ENCODE measurements at regions not wholly inside any gene's neighbourhood (a gene's known extent, or its start where the extent isn't known, plus 50 kb on each side); places are given as distances from the start of the nearest gene placed in this dataset.

GRCh38 chr3:154956815-154957214 lies 123.3 kb upstream of the MME start:
- WGBS, 2 donors (ENCODE audit: low coverage in 1 of 2) = no CpG with 5 or more reads among the region's 1 CpG
- Histone ChIP-seq H3K4me1 (no peaks in the 10 kb centered on the region), H3K36me3 (no peaks in the 10 kb centered on the region), H3K9me3 (no peaks in the 10 kb centered on the region), H3K27ac (no peak overlapping the region), H3K4me3 (no peak overlapping the region), H3K27me3 (no peaks in the 10 kb centered on the region)
- TF ChIP-seq POLR2A (IDR thresholded peaks at IDR 0.05) = no peak
- TF ChIP-seq EP300 (IDR thresholded peaks at IDR 0.05) = no peak
- TF ChIP-seq POLR2AphosphoS5 (IDR thresholded peaks at IDR 0.05) = no peak
- no peak for ATAC-seq

GRCh38 chr3:154955907-154956533 lies 124.1 kb upstream of the MME start:
- ATAC-seq = no peak
- Histone ChIP-seq H3K9me3 (peaks cover 0 to 3% (median 0%) of the 10 kb centered on the region in 3 donors), H3K27ac (no peak overlapping the region), H3K27me3 (no peaks in the 10 kb centered on the region), H3K36me3 (no peaks in the 10 kb centered on the region), H3K4me1 (no peaks in the 10 kb centered on the region), H3K4me3 (no peak overlapping the region)
- TF ChIP-seq POLR2A (IDR thresholded peaks at IDR 0.05) (no peak), EP300 (IDR thresholded peaks at IDR 0.05) (no peak), POLR2AphosphoS5 (IDR thresholded peaks at IDR 0.05) (no peak), CTCF (IDR thresholded peaks at IDR 0.05) (no peak)
- WGBS, 2 donors (ENCODE audit: low coverage in 1 of 2) = 83 to 86% methylated on average over 2 of the region's 2 CpGs

- no peak for ATAC-seq
- TF ChIP-seq POLR2A (IDR thresholded peaks at IDR 0.05) (no peak), CTCF (IDR thresholded peaks at IDR 0.05) (no peak)
- 10 to 33% methylated on average over 1 of the region's 1 CpG for WGBS, 2 donors (ENCODE audit: low coverage in 1 of 2)
- Histone ChIP-seq H3K9me3 (peaks cover 0 to 8% (median 0%) of the 10 kb centered on the region in 3 donors), H3K27ac (no peak overlapping the region), H3K36me3 (no peaks in the 10 kb centered on the region), H3K4me3 (no peak overlapping the region), H3K27me3 (no peaks in the 10 kb centered on the region), H3K4me1 (no peaks in the 10 kb centered on the region)
Measured at GRCh38 chr3:154954757-154955156, 125.4 kb upstream of the MME start.

- peaks cover 0 to 8% (median 0%) of the 10 kb centered on the region in 3 donors for H3K9me3 ChIP-seq
- H3K4me3 ChIP-seq = no peak overlapping the region
- H3K27me3 ChIP-seq = no peaks in the 10 kb centered on the region
- 72 to 73% methylated on average over 3 of the region's 3 CpGs for WGBS, 2 donors (ENCODE audit: low coverage in 1 of 2)
- no peaks in the 10 kb centered on the region for H3K4me1 ChIP-seq
- H3K27ac ChIP-seq = no peak overlapping the region
- no peaks in the 10 kb centered on the region for H3K36me3 ChIP-seq
- no peak for ATAC-seq
- TF ChIP-seq POLR2AphosphoS5 (IDR thresholded peaks at IDR 0.05) (no peak), EP300 (IDR thresholded peaks at IDR 0.05) (no peak), POLR2A (IDR thresholded peaks at IDR 0.05) (no peak), CTCF (IDR thresholded peaks at IDR 0.05) (no peak)
Measured at GRCh38 chr3:154953538-154953937, 126.6 kb upstream of the MME start.

- ATAC-seq = no peak
- 60 to 77% methylated on average over 6 of the region's 6 CpGs for WGBS, 2 donors (ENCODE audit: low coverage in 1 of 2)
- Histone ChIP-seq H3K9me3 (peaks cover 0 to 8% (median 0%) of the 10 kb centered on the region in 3 donors), H3K4me1 (no peaks in the 10 kb centered on the region), H3K4me3 (no peak overlapping the region), H3K27ac (no peak overlapping the region), H3K36me3 (no peaks in the 10 kb centered on the region), H3K27me3 (no peaks in the 10 kb centered on the region)
- no peak for TF ChIP-seq EP300 (IDR thresholded peaks at IDR 0.05)
Measured at GRCh38 chr3:154952553-154952952, 127.6 kb upstream of the MME start.

- H3K4me1 ChIP-seq = no peaks in the 10 kb centered on the region
- peaks cover 0 to 23% (median 0%) of the 10 kb centered on the region in 3 donors for H3K9me3 ChIP-seq
- TF ChIP-seq EP300 (IDR thresholded peaks at IDR 0.05) (no peak), POLR2A (IDR thresholded peaks at IDR 0.05) (no peak), CTCF (IDR thresholded peaks at IDR 0.05) (no peak), POLR2AphosphoS5 (IDR thresholded peaks at IDR 0.05) (no peak)
- WGBS, 2 donors (ENCODE audit: low coverage in 1 of 2) = 100% methylated on average over 2 of the region's 2 CpGs; no CpG with 5 or more reads in 1 of the 2 donors
- no peaks in the 10 kb centered on the region for H3K27me3 ChIP-seq
- ATAC-seq = no peak
- no peaks in the 10 kb centered on the region for H3K36me3 ChIP-seq
- H3K27ac ChIP-seq = no peak overlapping the region
- no peak overlapping the region for H3K4me3 ChIP-seq
Measured at GRCh38 chr3:154943981-154944380, 136.1 kb upstream of the MME start.
